OCI-LY1 (cell line): ENCODE measurements at regions not wholly inside any gene's neighbourhood (a gene's known extent, or its start where the extent isn't known, plus 50 kb on each side); places are given as distances from the start of the nearest gene placed in this dataset.
"Not testable (repeated sequence)": the region's sequence is repeated elsewhere in the genome, so short reads cannot be mapped to it uniquely, and the experiment has no call there.

Experiments
- H2AFZ ChIP-seq: fragments of 200-600 bp; sonication (generic), shearing (Covaris generic); 2 replicates; pipeline ENCODE4 v1.6.0; 2014; ENCODE audit warnings: antibody characterized with exemption, mild to moderate bottlenecking, low read length
- H3F3A ChIP-seq: fragments of 200-600 bp; sonication (generic), shearing (Covaris generic); 2 replicates; pipeline ENCODE4 v1.6.0; 2014; ENCODE audit warnings: mild to moderate bottlenecking, antibody characterized with exemption, low read length, moderate library complexity; ENCODE audit not compliant: insufficient read depth
- H3K27ac ChIP-seq: fragments of 200-600 bp; sonication (generic); 2 replicates; pipeline ENCODE4 v1.5.1; 2014; ENCODE audit warnings: low read length, mixed run types, mild to moderate bottlenecking, low read depth; ENCODE audit not compliant: poor library complexity, severe bottlenecking
- H3K27me3 ChIP-seq: fragments of 200-600 bp; sonication (generic); 2 replicates; pipeline ENCODE4 v1.6.0; 2014; ENCODE audit warnings: antibody characterized with exemption, mild to moderate bottlenecking, low read length, moderate library complexity; ENCODE audit not compliant: insufficient read depth
- H3K36me3 ChIP-seq: fragments of 200-600 bp; sonication (generic); 2 replicates; pipeline ENCODE4 v1.6.1; 2014; ENCODE audit warnings: mild to moderate bottlenecking, antibody characterized with exemption, low read length, moderate library complexity, mixed read lengths; ENCODE audit not compliant: insufficient read depth
- H3K4me1 ChIP-seq: fragments of 200-600 bp; sonication (generic); 2 replicates; pipeline ENCODE4 v1.5.1; 2014; ENCODE audit warnings: mild to moderate bottlenecking, low read length, moderate library complexity; ENCODE audit not compliant: insufficient read depth, severe bottlenecking
- H3K4me2 ChIP-seq: fragments of 200-600 bp; sonication (generic), shearing (Covaris generic); 2 replicates; pipeline ENCODE4 v1.6.1; 2014; ENCODE audit warnings: low read length
- H3K4me3 ChIP-seq: fragments of 200-600 bp; sonication (generic); 2 replicates; pipeline ENCODE4 v1.5.1; 2014; ENCODE audit warnings: low read length, low read depth, mild to moderate bottlenecking, mixed read lengths; ENCODE audit not compliant: poor library complexity, severe bottlenecking
- H3K79me2 ChIP-seq: fragments of 200-600 bp; shearing (Covaris generic); 2 replicates; pipeline ENCODE4 v1.6.1; 2016; ENCODE audit warnings: mixed run types, low read length, mixed read lengths; ENCODE audit not compliant: insufficient read depth
- H3K9ac ChIP-seq: fragments of 200-600 bp; sonication (generic), shearing (Covaris generic); 2 replicates; pipeline ENCODE4 v1.6.1; 2014; ENCODE audit warnings: mild to moderate bottlenecking, low read length, mixed read lengths
- H3K9me2 ChIP-seq: fragments of 200-600 bp; sonication (generic), shearing (Covaris generic); 2 replicates; pipeline ENCODE4 v1.6.1; 2014; ENCODE audit warnings: low read depth, mild to moderate bottlenecking, low read length, mixed read lengths
- H3K9me3 ChIP-seq: fragments of 200-600 bp; shearing (Covaris generic); 2 replicates; pipeline ENCODE4 v1.6.1; 2014; ENCODE audit warnings: low read length, mixed read lengths
- H4K20me1 ChIP-seq: fragments of 200-600 bp; sonication (generic), shearing (Covaris generic); 2 replicates; pipeline ENCODE4 v1.6.0; 2016; ENCODE audit warnings: mild to moderate bottlenecking, low read length; ENCODE audit not compliant: insufficient read depth

GRCh38 chr9:64444909-64445525 lies 840.0 kb downstream of the FOXD4L5 start:
- not testable (repeated sequence) for H3K9ac ChIP-seq, H3K9me3 ChIP-seq, H3K36me3 ChIP-seq, H3K79me2 ChIP-seq, H4K20me1 ChIP-seq, H3K4me1 ChIP-seq, H3K27me3 ChIP-seq, H3K9me2 ChIP-seq, H3F3A ChIP-seq, H3K4me2 ChIP-seq, H3K4me3 ChIP-seq, H2AFZ ChIP-seq, H3K27ac ChIP-seq

DNA sequence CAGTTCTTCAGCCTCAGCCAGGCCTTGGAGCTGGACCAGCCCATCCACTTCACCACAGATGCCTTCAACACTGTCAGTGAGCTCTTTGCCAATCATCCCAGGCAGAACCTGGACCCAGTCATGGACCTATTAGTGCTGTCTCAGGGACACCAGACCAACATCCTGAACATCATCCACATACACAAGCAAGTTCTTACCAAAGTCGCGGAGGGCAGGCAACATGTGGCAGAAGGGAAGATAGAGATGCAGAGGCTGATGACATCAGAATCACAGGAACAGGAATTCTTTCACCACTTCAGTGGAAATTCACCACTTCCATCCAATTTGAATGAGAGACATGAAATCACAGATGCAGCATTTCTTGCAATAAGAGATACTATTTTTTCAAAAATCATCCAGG lies 845.3 kb downstream of the FOXD4L5 start:
- not testable (repeated sequence) for H2AFZ ChIP-seq, H3F3A ChIP-seq, H3K9me3 ChIP-seq, H3K27ac ChIP-seq, H4K20me1 ChIP-seq, H3K4me3 ChIP-seq, H3K9ac ChIP-seq, H3K36me3 ChIP-seq, H3K9me2 ChIP-seq, H3K79me2 ChIP-seq, H3K27me3 ChIP-seq, H3K4me1 ChIP-seq, H3K4me2 ChIP-seq
